Trophoblast cell (in vitro differentiated cells and primary cell): ENCODE measurements at regions not wholly inside any gene's neighbourhood (a gene's known extent, or its start where the extent isn't known, plus 50 kb on each side); places are given as distances from the start of the nearest gene placed in this dataset.
"Not testable (repeated sequence)": the region's sequence is repeated elsewhere in the genome, so short reads cannot be mapped to it uniquely, and the experiment has no call there.

Experiments
- DNase-seq, 2 donors: peaks; one replicate each; pipeline ENCODE4 v3.0.0-alpha.2; 2016
- H2AFZ ChIP-seq: 2 replicates; pipeline ENCODE4 v1.6.1; 2013; ENCODE audit warnings: low read length, moderate library complexity, mild to moderate bottlenecking; ENCODE audit not compliant: insufficient read depth, poor library complexity
- H2AK5ac ChIP-seq: 2 replicates; pipeline ENCODE4 v1.6.1; 2013; ENCODE audit warnings: mild to moderate bottlenecking, low read length
- H2BK120ac ChIP-seq: 2 replicates; pipeline ENCODE4 v1.6.1; 2013; ENCODE audit warnings: low read length, mild to moderate bottlenecking, moderate library complexity; ENCODE audit not compliant: insufficient read depth, poor library complexity
- H2BK12ac ChIP-seq: 2 replicates; pipeline ENCODE4 v1.6.1; 2013; ENCODE audit warnings: mild to moderate bottlenecking, low read length, moderate library complexity
- H2BK5ac ChIP-seq: 2 replicates; pipeline ENCODE4 v1.6.1; 2013; ENCODE audit warnings: low read length, low read depth, moderate library complexity, mild to moderate bottlenecking; ENCODE audit not compliant: poor library complexity
- H3K14ac ChIP-seq: 2 replicates; pipeline ENCODE4 v1.6.1; 2013; ENCODE audit warnings: mild to moderate bottlenecking, low read length
- H3K18ac ChIP-seq: 2 replicates; pipeline ENCODE4 v1.6.1; 2013; ENCODE audit warnings: mild to moderate bottlenecking, low read length
- H3K23ac ChIP-seq: 2 replicates; pipeline ENCODE4 v1.6.1; 2013; ENCODE audit warnings: low read length
- H3K27ac ChIP-seq: 2 replicates; pipeline ENCODE4 v1.5.1; 2013; ENCODE audit warnings: low read depth, mild to moderate bottlenecking, inconsistent platforms, low read length, moderate library complexity
- H3K27me3 ChIP-seq: 2 replicates; pipeline ENCODE4 v1.6.1; 2013; ENCODE audit warnings: inconsistent platforms, mild to moderate bottlenecking, low read length, moderate library complexity; ENCODE audit not compliant: insufficient read depth
- H3K36me3 ChIP-seq, 2 experiments: 1 replicate in 1 of 2; 2 replicates in 1 of 2; pipeline ENCODE4 v1.6.1; 2013; ENCODE audit warnings: low read length in 2 of 2, mild to moderate bottlenecking in 2 of 2, moderate library complexity in 1 of 2; ENCODE audit not compliant: insufficient read depth in 2 of 2, control insufficient read depth in 1 of 2
- H3K4ac ChIP-seq: 2 replicates; pipeline ENCODE4 v1.6.1; 2013; ENCODE audit warnings: low read depth, mild to moderate bottlenecking, low read length, moderate library complexity
- H3K4me1 ChIP-seq, 2 experiments: 1 replicate in 1 of 2; 2 replicates in 1 of 2; pipeline ENCODE4 v1.6.1; 2013; ENCODE audit warnings: low read length in 2 of 2, mild to moderate bottlenecking in 2 of 2, moderate library complexity in 1 of 2; ENCODE audit not compliant: insufficient read depth in 2 of 2, control insufficient read depth in 1 of 2
- H3K4me2 ChIP-seq: 2 replicates; pipeline ENCODE4 v1.6.1; 2013; ENCODE audit warnings: inconsistent platforms, mild to moderate bottlenecking, low read length, moderate library complexity
- H3K4me3 ChIP-seq: 2 replicates; pipeline ENCODE4 v1.5.1; 2013; ENCODE audit warnings: mild to moderate bottlenecking, low read depth, low read length, inconsistent platforms
- H3K79me1 ChIP-seq: one replicate; pipeline ENCODE4 v1.6.1; 2013; ENCODE audit warnings: low read length
- H3K79me2 ChIP-seq: 2 replicates; pipeline ENCODE4 v1.6.1; 2013; ENCODE audit warnings: low read length, mild to moderate bottlenecking; ENCODE audit not compliant: control insufficient read depth, insufficient read depth, poor library complexity
- H3K9ac ChIP-seq: 2 replicates; pipeline ENCODE4 v1.6.1; 2013; ENCODE audit warnings: mild to moderate bottlenecking, low read length
- H3K9me3 ChIP-seq: 2 replicates; pipeline ENCODE4 v1.6.1; 2013; ENCODE audit warnings: low read depth, mild to moderate bottlenecking, control low read depth, inconsistent platforms, low read length; ENCODE audit not compliant: insufficient read depth
- H4K12ac ChIP-seq: 2 replicates; pipeline ENCODE4 v1.6.1; 2013; ENCODE audit warnings: low read depth, mild to moderate bottlenecking, low read length, moderate library complexity
- H4K8ac ChIP-seq: 2 replicates; pipeline ENCODE4 v1.6.1; 2013; ENCODE audit warnings: low read depth, mild to moderate bottlenecking, low read length, moderate library complexity
- H4K91ac ChIP-seq: one replicate; pipeline ENCODE4 v1.6.1; 2013; ENCODE audit warnings: low read depth, mild to moderate bottlenecking, low read length, moderate library complexity
- WGBS: extraction: QIAGEN DNeasy Blood & Tissue Kit; methylation state at CpG from one replicate; pipeline ENCODE4 v1.1.7; 2013; ENCODE audit warnings: missing lambda C conversion rate; ENCODE audit not compliant: insufficient read length, insufficient coverage; ENCODE audit errors: extremely low coverage; 5-methylcytosine and 5-hydroxymethylcytosine counted together

DNA sequence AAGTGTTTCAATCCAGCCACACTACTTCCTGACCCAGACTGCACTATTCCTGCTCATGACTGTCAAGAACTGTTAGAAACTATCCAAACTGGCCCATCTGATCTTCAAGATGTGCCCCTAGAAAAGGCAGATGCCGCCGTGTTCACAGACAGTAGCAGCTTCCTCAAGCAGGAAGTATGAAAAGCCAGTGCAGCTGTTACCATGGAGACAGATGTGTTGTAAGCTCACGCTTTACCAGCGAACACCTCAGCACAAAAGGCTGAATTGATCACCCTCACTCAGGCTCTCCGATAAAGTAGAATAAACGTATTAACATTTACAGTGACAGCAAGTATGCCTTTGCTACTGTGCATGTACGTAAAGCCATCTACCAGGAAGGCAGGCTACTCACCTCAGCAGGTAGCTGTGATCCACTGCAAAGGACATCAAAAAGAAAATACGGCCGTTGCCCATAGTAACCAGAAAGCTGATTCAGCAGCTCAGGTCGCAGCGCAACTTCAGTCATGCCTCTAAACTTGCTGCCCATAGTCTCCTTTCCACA lies 132.9 kb upstream of the ROPN1B start:
- H3K4me3 ChIP-seq, H3K9ac ChIP-seq, H3K14ac ChIP-seq, H3K79me1 ChIP-seq, H3K18ac ChIP-seq, H3K4ac ChIP-seq, H3K27ac ChIP-seq, H3K9me3 ChIP-seq, H4K8ac ChIP-seq, H3K27me3 ChIP-seq, H3K23ac ChIP-seq, H2AK5ac ChIP-seq, H3K4me1 ChIP-seq, H4K91ac ChIP-seq, H3K36me3 ChIP-seq, H2BK120ac ChIP-seq, H3K79me2 ChIP-seq, H2BK5ac ChIP-seq, H2BK12ac ChIP-seq, H2AFZ ChIP-seq, H3K4me2 ChIP-seq, H4K12ac ChIP-seq: not testable (repeated sequence)
- no CpG with 5 or more reads among the region's 11 CpGs for WGBS
- DNase-seq: peak; percentile 50 to 59

- not testable (repeated sequence) for H3K27ac ChIP-seq, H3K14ac ChIP-seq, H3K36me3 ChIP-seq, H3K27me3 ChIP-seq, H3K4ac ChIP-seq, H2BK5ac ChIP-seq, H3K79me1 ChIP-seq, H3K9me3 ChIP-seq, H4K12ac ChIP-seq, H3K18ac ChIP-seq, H3K79me2 ChIP-seq, H4K91ac ChIP-seq, H3K4me2 ChIP-seq, H2BK120ac ChIP-seq, H3K9ac ChIP-seq, DNase-seq, H2AK5ac ChIP-seq, H2BK12ac ChIP-seq, H3K4me1 ChIP-seq, H3K4me3 ChIP-seq, H3K23ac ChIP-seq, H4K8ac ChIP-seq, H2AFZ ChIP-seq
- no CpG with 5 or more reads among the region's 8 CpGs for WGBS
Observed at GRCh38 chr3:125836786-125837185, 132.2 kb upstream of the ROPN1B start.

GRCh38 chr3:125838857-125839256 lies 130.1 kb upstream of the ROPN1B start:
- not testable (repeated sequence) for DNase-seq, H3K4me2 ChIP-seq, H3K4me3 ChIP-seq, H2BK5ac ChIP-seq, H2BK12ac ChIP-seq, H2BK120ac ChIP-seq, H3K9ac ChIP-seq, H3K9me3 ChIP-seq, H3K18ac ChIP-seq, H4K8ac ChIP-seq, H2AFZ ChIP-seq, H4K91ac ChIP-seq, H3K4me1 ChIP-seq, H3K4ac ChIP-seq, H4K12ac ChIP-seq, H3K27ac ChIP-seq, H3K14ac ChIP-seq, H3K36me3 ChIP-seq, H3K27me3 ChIP-seq, H3K79me2 ChIP-seq, H3K79me1 ChIP-seq, H3K23ac ChIP-seq, H2AK5ac ChIP-seq
- no CpG with 5 or more reads among the region's 5 CpGs for WGBS

- not testable (repeated sequence) for H3K4me2 ChIP-seq, H2AFZ ChIP-seq, H3K4me3 ChIP-seq, H2BK12ac ChIP-seq, H3K27ac ChIP-seq, H3K9me3 ChIP-seq, H3K4me1 ChIP-seq, H4K91ac ChIP-seq, H3K23ac ChIP-seq, H3K79me1 ChIP-seq, H3K18ac ChIP-seq, H3K79me2 ChIP-seq, H2BK120ac ChIP-seq, H3K9ac ChIP-seq, H3K4ac ChIP-seq, H3K14ac ChIP-seq, H3K36me3 ChIP-seq, H4K8ac ChIP-seq, H4K12ac ChIP-seq, H2BK5ac ChIP-seq, DNase-seq, H2AK5ac ChIP-seq, H3K27me3 ChIP-seq
- WGBS: no CpG with 5 or more reads among the region's 3 CpGs
Observed at GRCh38 chr3:125840465-125840864, 128.5 kb upstream of the ROPN1B start.
